Gastrocnemius medialis (tissue), 4 donors: ENCODE measurements at regions not wholly inside any gene's neighbourhood (a gene's known extent, or its start where the extent isn't known, plus 50 kb on each side); places are given as distances from the start of the nearest gene placed in this dataset.

Experiments used
- ATAC-seq, 2 donors: fragments of 150-250 bp; one replicate each; pipeline ENCODE4 v1.9.1; 2016
- DNase-seq, 2 donors: peaks; one replicate each; pipeline ENCODE4 v3.0.0-alpha.2; 2019
- H3K27ac ChIP-seq, 4 donors: fragments of 200-600 bp; sonication (generic); 1 replicate in 1 of 4; 2 replicates in 3 of 4; pipeline ENCODE4 v1.5.1; 2016 to 2018; ENCODE audit warnings: mild to moderate bottlenecking in 2 of 4, moderate library complexity in 1 of 4
- H3K27me3 ChIP-seq, 3 donors: fragments of 200-600 bp; sonication (generic) in 2 of 3; 1 replicate in 1 of 3; 2 replicates in 2 of 3; pipeline versions ENCODE4 v1.5.1 to v1.6.0; 2016 to 2019; ENCODE audit warnings: mild to moderate bottlenecking in 1 of 3, moderate library complexity in 1 of 3
- H3K36me3 ChIP-seq, 2 donors: fragments of 200-600 bp; sonication (generic) in 1 of 2; one replicate each; pipeline ENCODE4 v1.5.1; 2017 to 2018
- H3K4me1 ChIP-seq, 2 donors: fragments of 200-600 bp; sonication (generic) in 1 of 2; one replicate each; pipeline ENCODE4 v1.5.1; 2016 to 2017; ENCODE audit warnings: mild to moderate bottlenecking in 2 of 2
- H3K4me3 ChIP-seq, 4 donors: fragments of 200-600 bp; sonication (generic) in 3 of 4; 1 replicate in 1 of 4; 2 replicates in 3 of 4; pipeline ENCODE4 v1.5.1; 2016 to 2019; ENCODE audit warnings: mild to moderate bottlenecking in 2 of 4
- H3K9me3 ChIP-seq, 3 donors: fragments of 200-600 bp; sonication (generic) in 2 of 3; 1 replicate in 1 of 3; 2 replicates in 2 of 3; pipeline ENCODE4 v1.5.1; 2016 to 2019
- CTCF ChIP-seq, 5 experiments: fragments of 450-650 bp in 3 of 5; fragments of 200-600 bp in 2 of 5; sonication (generic) in 2 of 5; IDR thresholded peaks in 4 of 5; conservative IDR thresholded peaks in 1 of 5; 1 replicate in 4 of 5; 2 replicates in 1 of 5; pipeline ENCODE4 v1.5.1; 2016 to 2019; ENCODE audit warnings: antibody characterized with exemption in 5 of 5, mild to moderate bottlenecking in 3 of 5, moderate library complexity in 3 of 5
- POLR2A ChIP-seq, 2 donors: fragments of 450-650 bp; IDR thresholded peaks; one replicate each; pipeline ENCODE4 v1.6.1; 2017; ENCODE audit warnings: antibody characterized with exemption in 2 of 2, mild to moderate bottlenecking in 2 of 2, moderate library complexity in 2 of 2
- in situ Hi-C, 4 donors: fragments of 200-750 bp; cut with MboI; loops; one replicate each; pipeline versions ENCODE4 v1.15.0 to v1.8.0; 2017; ENCODE audit warnings: low sequenced_read_pairs in 4 of 4
- intact Hi-C: fragments of 100-400 bp; cut with DNase I; formaldehyde crosslinking; loops from one replicate; pipeline ENCODE4 v1.15.1; 2023; ENCODE audit warnings: low total_unique reads

GRCh38 chrX:20498851-20499635 lies 232.3 kb upstream of the RPS6KA3 start:
- intact Hi-C loops (no loop called here), in situ Hi-C loops (no loop called here)
- Histone ChIP-seq H3K4me1 (no peaks in the 10 kb centered on the region), H3K9me3 (no peaks in the 10 kb centered on the region), H3K27ac (no peak overlapping the region), H3K27me3 (no peaks in the 10 kb centered on the region), H3K4me3 (no peak overlapping the region), H3K36me3 (no peaks in the 10 kb centered on the region)
- TF ChIP-seq CTCF (IDR thresholded peaks at IDR 0.05 in 4 of 5, conservative IDR thresholded peaks at IDR 0.05 in 1 of 5): no peak
- TF ChIP-seq POLR2A (IDR thresholded peaks at IDR 0.05): no peak
- ATAC-seq: no peak
- DNase-seq: no peak

GRCh38 chrX:20495575-20495974 lies 228.9 kb upstream of the RPS6KA3 start:
- in situ Hi-C loops (no loop called here), intact Hi-C loops (no loop called here)
- H3K36me3 ChIP-seq: no peaks in the 10 kb centered on the region
- no peaks in the 10 kb centered on the region for H3K27me3 ChIP-seq
- TF ChIP-seq POLR2A (IDR thresholded peaks at IDR 0.05) (no peak), CTCF (IDR thresholded peaks at IDR 0.05 in 4 of 5, conservative IDR thresholded peaks at IDR 0.05 in 1 of 5) (no peak)
- no peak overlapping the region for H3K27ac ChIP-seq
- no peaks in the 10 kb centered on the region for H3K4me1 ChIP-seq
- no peak for ATAC-seq
- DNase-seq: no peak
- H3K4me3 ChIP-seq: no peak overlapping the region
- no peaks in the 10 kb centered on the region for H3K9me3 ChIP-seq

DNA sequence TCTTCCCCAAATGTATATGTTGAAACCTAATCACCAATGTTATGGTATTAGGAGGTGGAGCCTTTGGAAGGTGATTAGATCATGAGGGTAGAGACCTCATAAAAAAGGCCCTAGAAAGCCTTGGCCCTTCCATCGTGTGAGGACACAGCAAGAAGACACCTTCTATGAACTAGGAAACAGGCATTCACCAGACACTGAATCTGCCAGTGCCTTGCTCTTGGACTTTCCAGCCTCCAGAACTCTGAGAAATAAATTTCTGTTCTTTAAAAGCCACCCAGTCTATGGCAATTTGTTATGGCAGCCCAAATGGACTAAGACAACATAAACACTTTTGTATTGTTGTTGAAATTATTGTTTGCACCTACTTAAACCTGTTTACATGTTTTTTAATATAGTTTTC lies 221.8 kb upstream of the RPS6KA3 start:
- no peaks in the 10 kb centered on the region for H3K36me3 ChIP-seq
- in situ Hi-C loops: no loop called here
- ATAC-seq (no peak), DNase-seq (no peak)
- H3K27ac ChIP-seq: no peak overlapping the region
- intact Hi-C loops: no loop called here
- no peaks in the 10 kb centered on the region for H3K27me3 ChIP-seq
- H3K4me1 ChIP-seq: no peaks in the 10 kb centered on the region
- no peak for TF ChIP-seq POLR2A (IDR thresholded peaks at IDR 0.05)
- H3K4me3 ChIP-seq: no peak overlapping the region
- no peaks in the 10 kb centered on the region for H3K9me3 ChIP-seq

GRCh38 chrX:20487227-20487626 lies 220.5 kb upstream of the RPS6KA3 start:
- H3K27me3 ChIP-seq: no peaks in the 10 kb centered on the region
- in situ Hi-C loops: no loop called here
- no peaks in the 10 kb centered on the region for H3K36me3 ChIP-seq
- H3K4me3 ChIP-seq: no peak overlapping the region
- H3K27ac ChIP-seq: no peak overlapping the region
- intact Hi-C loops: no loop called here
- H3K4me1 ChIP-seq: no peaks in the 10 kb centered on the region
- no peak for TF ChIP-seq POLR2A (IDR thresholded peaks at IDR 0.05)
- TF ChIP-seq CTCF (IDR thresholded peaks at IDR 0.05 in 4 of 5, conservative IDR thresholded peaks at IDR 0.05 in 1 of 5): no peak
- no peaks in the 10 kb centered on the region for H3K9me3 ChIP-seq
- no peak for DNase-seq
- no peak for ATAC-seq

GRCh38 chrX:20481632-20482031 lies 214.9 kb upstream of the RPS6KA3 start:
- Histone ChIP-seq H3K9me3 (no peaks in the 10 kb centered on the region), H3K27ac (peak overlapping the region in 1 of 4 donors; percentile 54), H3K4me3 (no peak overlapping the region), H3K27me3 (no peaks in the 10 kb centered on the region), H3K4me1 (no peaks in the 10 kb centered on the region), H3K36me3 (no peaks in the 10 kb centered on the region)
- intact Hi-C loops: no loop called here
- TF ChIP-seq POLR2A (IDR thresholded peaks at IDR 0.05): no peak
- TF ChIP-seq CTCF (IDR thresholded peaks at IDR 0.05 in 4 of 5, conservative IDR thresholded peaks at IDR 0.05 in 1 of 5): no peak
- DNase-seq: peak; percentile 17 to 28
- in situ Hi-C loops: no loop called here
- ATAC-seq: peak; percentile 89 to 96
